HepG2 (cell line): ENCODE measurements at regions not wholly inside any gene's neighbourhood (a gene's known extent, or its start where the extent isn't known, plus 50 kb on each side); places are given as distances from the start of the nearest gene placed in this dataset.

Source experiments
- ATAC-seq: fragments of 200-7000 bp; cut with Tn5 transposase; 3 replicates; pipeline ENCODE4 v1.9.1; 2020; ENCODE audit warnings: mild to moderate bottlenecking, moderate library complexity
- BruUV-seq: library from RNA; stranded (reverse); fragments of 400-500 nt; replicated peaks from 2 replicates; lab custom pipeline; 2021; lab: Mats Ljungman, UMichigan
- CTCF ChIA-PET: fragments of 300-600 bp; formaldehyde crosslinking; extraction: SDS; loops from one replicate; lab custom pipeline; 2021; ENCODE audit warnings: low total read pairs, inconsistent platforms, low intra/inter-chr PET ratio; lab: Yijun Ruan, JAX
- POLR2A ChIA-PET: fragments of 350-600 bp; sonication (Branson Sonifier 250); formaldehyde crosslinking; loops from one replicate; lab custom pipeline; 2020; ENCODE audit warnings: antibody characterized with exemption, inconsistent platforms; lab: Yijun Ruan, JAX
- DNase-seq: peaks from one replicate; pipeline ENCODE4 v3.0.0-alpha.2; 2015; ENCODE audit warnings: low spot score
- FAIRE-seq: peaks from 3 replicates; lab custom pipeline; 2011; peaks lifted over from hg19 to GRCh38; lab: Jason Lieb, UNC
- H2AFZ ChIP-seq: one replicate; pipeline ENCODE4 v1.6.1; 2011; ENCODE audit warnings: low read length, inconsistent platforms
- H3K27ac ChIP-seq: fragments of 300-600 bp; 3 replicates; pipeline ENCODE4 v1.8.0; 2011; ENCODE audit warnings: mixed run types, mild to moderate bottlenecking, mixed read lengths, low read length, inconsistent platforms; ENCODE audit not compliant: insufficient read depth; ENCODE audit errors: extremely low read length
- H3K27me3 ChIP-seq, 2 experiments: fragments of 200-600 bp in 1 of 2; 2 replicates in 1 of 2; 3 replicates in 1 of 2; pipeline versions ENCODE4 v1.6.0 to v1.8.0; 2011; ENCODE audit warnings: low read length in 2 of 2, mild to moderate bottlenecking in 2 of 2, moderate library complexity in 2 of 2, inconsistent platforms in 1 of 2; ENCODE audit not compliant: insufficient read depth in 2 of 2, control insufficient read depth in 1 of 2
- H3K36me3 ChIP-seq, 2 experiments: fragments of 200-600 bp in 1 of 2; replicated peaks in 1 of 2; 2 replicates in 1 of 2; 3 replicates in 1 of 2; pipeline versions ENCODE4 v1.5.1 to v1.8.0; 2011; ENCODE audit warnings: low read length in 2 of 2, inconsistent platforms in 1 of 2; ENCODE audit not compliant: insufficient read depth in 2 of 2, control insufficient read depth in 1 of 2
- H3K4me1 ChIP-seq: 2 replicates; pipeline ENCODE4 v1.5.1; 2012; ENCODE audit warnings: low read length, inconsistent platforms; ENCODE audit not compliant: insufficient read depth
- H3K4me2 ChIP-seq: 2 replicates; pipeline ENCODE4 v1.6.0; 2011; ENCODE audit warnings: low read depth, low read length, inconsistent platforms
- H3K4me3 ChIP-seq, 3 experiments: fragments of 200-600 bp in 1 of 3; sonication (generic), shearing (Covaris generic) in 1 of 3; replicated peaks in 1 of 3; 2 replicates each; pipeline ENCODE4 v1.5.1; 2011 to 2016; ENCODE audit warnings: low read length in 3 of 3, inconsistent platforms in 2 of 3, low read depth in 2 of 3, mild to moderate bottlenecking in 2 of 3, control low read depth in 1 of 3, mixed read lengths in 1 of 3; ENCODE audit not compliant: insufficient read depth in 1 of 3
- H3K79me2 ChIP-seq: one replicate; pipeline ENCODE4 v1.6.1; 2011; ENCODE audit warnings: low read length, inconsistent platforms; ENCODE audit not compliant: insufficient read depth
- H3K9ac ChIP-seq: 2 replicates; pipeline ENCODE4 v1.6.0; 2011; ENCODE audit warnings: mild to moderate bottlenecking, low read depth, low read length, inconsistent platforms; ENCODE audit not compliant: insufficient read depth
- H3K9me3 ChIP-seq: 2 replicates; pipeline ENCODE4 v1.5.1; 2012; ENCODE audit warnings: mild to moderate bottlenecking, low read length
- H4K20me1 ChIP-seq: 2 replicates; pipeline ENCODE4 v1.6.0; 2011; ENCODE audit warnings: inconsistent platforms, mild to moderate bottlenecking, low read length, moderate library complexity; ENCODE audit not compliant: insufficient read depth
- HMGXB4 ChIP-seq, 2 experiments: sonication (generic) in 1 of 2; formaldehyde crosslinking in 1 of 2; IDR thresholded peaks; 2 replicates each; pipeline versions ENCODE4 v1.4.0 to v1.6.1; 2018 to 2020; ENCODE audit warnings: missing genetic modification reagents in 2 of 2, borderline replicate concordance in 1 of 2, low read depth in 1 of 2, mild to moderate bottlenecking in 1 of 2, missing biosample characterization in 1 of 2
- NFYC ChIP-seq: IDR thresholded peaks from 2 replicates; pipeline ENCODE4 v1.6.1; 2016; ENCODE audit warnings: missing genetic modification reagents, missing compliant biosample characterization
- NR2F1 ChIP-seq, 2 experiments: fragments of 450-650 bp in 1 of 2; formaldehyde crosslinking in 1 of 2; IDR thresholded peaks; 2 replicates each; pipeline versions ENCODE4 v1.5.0 to v1.6.1; 2016 to 2020; ENCODE audit warnings: mild to moderate bottlenecking in 1 of 2, missing compliant biosample characterization in 1 of 2, missing genetic modification reagents in 1 of 2, moderate library complexity in 1 of 2
- NR2F2 ChIP-seq: IDR thresholded peaks from 2 replicates; pipeline ENCODE4 v1.6.1; 2012; ENCODE audit warnings: low read depth, inconsistent platforms, borderline replicate concordance
- PRDM15 ChIP-seq: sonication (generic); formaldehyde crosslinking; IDR thresholded peaks from 2 replicates; pipeline ENCODE4 v1.4.0; 2020; ENCODE audit warnings: missing genetic modification reagents
- REST ChIP-seq, 2 experiments: IDR thresholded peaks; 2 replicates each; pipeline ENCODE4 v1.6.1; 2011 to 2012; ENCODE audit warnings: low read length in 2 of 2, borderline replicate concordance in 1 of 2, low read depth in 1 of 2, mild to moderate bottlenecking in 1 of 2, moderate library complexity in 1 of 2
- SOX6 ChIP-seq, 2 experiments: fragments of 450-650 bp in 1 of 2; sonication (generic) in 1 of 2; formaldehyde crosslinking in 1 of 2; IDR thresholded peaks; 2 replicates each; pipeline versions ENCODE4 v1.4.0 to v1.6.1; 2017 to 2020; ENCODE audit warnings: antibody characterized with exemption in 1 of 2, mild to moderate bottlenecking in 1 of 2, missing genetic modification reagents in 1 of 2
- TBX3 ChIP-seq: fragments of 450-650 bp; IDR thresholded peaks from 2 replicates; pipeline ENCODE4 v1.6.1; 2017; ENCODE audit warnings: antibody characterized with exemption, mild to moderate bottlenecking, inconsistent platforms, borderline replicate concordance
- ZNF160 ChIP-seq: sonication (generic); formaldehyde crosslinking; IDR thresholded peaks from 2 replicates; pipeline ENCODE4 v1.8.0; 2022; ENCODE audit warnings: mild to moderate bottlenecking, inconsistent platforms, missing genetic modification reagents
- ZNF292 ChIP-seq: sonication (generic); formaldehyde crosslinking; IDR thresholded peaks from 2 replicates; pipeline ENCODE4 v1.8.1; 2022; ENCODE audit warnings: mild to moderate bottlenecking, low read depth, missing genetic modification reagents, borderline replicate concordance
- ZNF781 ChIP-seq: sonication (generic); formaldehyde crosslinking; IDR thresholded peaks from 2 replicates; pipeline ENCODE4 v1.5.1; 2020; ENCODE audit warnings: borderline replicate concordance, mild to moderate bottlenecking, missing genetic modification reagents; ENCODE audit errors: not compliant biosample characterization
- WGBS: methylation state at CpG from one replicate; pipeline ENCODE4 v1.1.6; 2017; ENCODE audit warnings: low lambda C conversion rate; 5-methylcytosine and 5-hydroxymethylcytosine counted together
- in situ Hi-C: cut with HindIII; loops from 2 replicates; pipeline ENCODE4 v1.10.0; 2017; ENCODE audit warnings: low pct_unique_long_range_greater_than_20kb; ENCODE audit not compliant: extremely low pct_ligation_motif_present
- intact Hi-C: fragments of 100-400 bp; cut with micrococcal nuclease; formaldehyde crosslinking; loops from one replicate; pipeline ENCODE4 v1.10.0; 2022; ENCODE audit not compliant: unreplicated experiment

GRCh38 chrX:30961387-30962174, 72.5 kb upstream of the TAB3 start (continued):
- no peak for TF ChIP-seq REST (IDR thresholded peaks at IDR 0.05; ENCODE audit: borderline replicate concordance in 1 of 2, low read depth in 1 of 2, low read length in 2 of 2)
- TF ChIP-seq NR2F2, result peak; percentile 34; the same call in 1 of the 2 replicates
- TF ChIP-seq NFYC, result no peak

- ChIA-PET CTCF (no interaction called here), POLR2A (no interaction called here)
- Histone ChIP-seq H3K79me2 (no peaks in the 10 kb centered on the region), H3K4me1 (peaks cover 53% of the 10 kb centered on the region), H4K20me1 (no peaks in the 10 kb centered on the region), H2AFZ (no peak overlapping the region), H3K27ac (no peak overlapping the region), H3K4me2 (no peak overlapping the region), H3K27me3 (no peaks in the 10 kb centered on the region), H3K36me3 (no peaks in the 10 kb centered on the region), H3K9me3 (no peaks in the 10 kb centered on the region), H3K4me3 (no peak overlapping the region), H3K9ac (no peak overlapping the region)
- intact Hi-C loops (no loop called here), in situ Hi-C loops (no loop called here)
- DNase-seq (peak; percentile 20), FAIRE-seq (no peak), ATAC-seq (no peak)
- 69% methylated on average over 6 of the region's 6 CpGs for WGBS
- no TSS peak for BruUV-seq
- TF ChIP-seq ZNF160, result no peak
- TF ChIP-seq HMGXB4 (CRISPR knock-in tag; IDR thresholded peaks at IDR 0.05; ENCODE audit: borderline replicate concordance in 1 of 2, low read depth in 1 of 2), result no peak
- TF ChIP-seq NR2F1 (CRISPR knock-in tag; IDR thresholded peaks at IDR 0.05), result peak in 1 of 2 experiments; percentile 28; a peak in 1 of 4 replicates
- TF ChIP-seq ZNF781, result no peak
- TF ChIP-seq ZNF292 (CRISPR knock-in tag), result no peak
- no peak for TF ChIP-seq SOX6 (IDR thresholded peaks at IDR 0.05)
- 0 out of 2 replicates have a peak, but pooled peaks have one; percentile 25 for TF ChIP-seq SOX6 (CRISPR knock-in tag; IDR thresholded peaks at IDR 0.05)
- no peak for TF ChIP-seq TBX3
- TF ChIP-seq PRDM15, result peak; percentile 88
Measured at GRCh38 chrX:30957753-30958152, 68.7 kb upstream of the TAB3 start.
